Smooth muscle cell (in vitro differentiated cells): ENCODE measurements at regions not wholly inside any gene's neighbourhood (a gene's known extent, or its start where the extent isn't known, plus 50 kb on each side); places are given as distances from the start of the nearest gene placed in this dataset.

ENCODE experiments used
- DNase-seq: peaks from one replicate; lab custom pipeline; 2025; ENCODE audit not compliant: unreplicated experiment; lab: John Stamatoyannopoulos, UW
- H2AFZ ChIP-seq: fragments of 200-600 bp; sonication (generic); 2 replicates; pipeline ENCODE4 v1.6.0; 2016; ENCODE audit warnings: antibody characterized with exemption, low read depth, mild to moderate bottlenecking
- H3F3A ChIP-seq: fragments of 200-600 bp; sonication (generic); 2 replicates; pipeline ENCODE4 v1.6.0; 2017; ENCODE audit warnings: antibody characterized with exemption, low read depth
- H3K27ac ChIP-seq: fragments of 200-600 bp; sonication (generic); 2 replicates; pipeline ENCODE4 v1.5.1; 2016; ENCODE audit warnings: low read depth, mild to moderate bottlenecking
- H3K27me3 ChIP-seq: fragments of 200-600 bp; sonication (generic); 2 replicates; pipeline ENCODE4 v1.6.1; 2016; ENCODE audit warnings: low read depth, mild to moderate bottlenecking
- H3K36me3 ChIP-seq: fragments of 200-600 bp; sonication (generic); 2 replicates; pipeline ENCODE4 v1.5.1; 2016; ENCODE audit warnings: low read depth
- H3K4me1 ChIP-seq: fragments of 200-600 bp; sonication (generic); 2 replicates; pipeline ENCODE4 v1.5.1; 2016; ENCODE audit warnings: low read depth
- H3K4me2 ChIP-seq: fragments of 200-600 bp; sonication (generic); 2 replicates; pipeline ENCODE4 v1.6.0; 2016; ENCODE audit warnings: mild to moderate bottlenecking
- H3K4me3 ChIP-seq: fragments of 200-600 bp; sonication (generic); 2 replicates; pipeline ENCODE4 v1.5.1; 2016; ENCODE audit warnings: mild to moderate bottlenecking
- H3K79me2 ChIP-seq: fragments of 200-600 bp; sonication (generic); 2 replicates; pipeline ENCODE4 v1.6.0; 2016; ENCODE audit warnings: low read depth, mild to moderate bottlenecking
- H3K9ac ChIP-seq: fragments of 200-600 bp; sonication (generic); 2 replicates; pipeline ENCODE4 v1.6.0; 2016; ENCODE audit warnings: low read depth
- H3K9me3 ChIP-seq: fragments of 200-600 bp; sonication (generic); replicated peaks from 2 replicates; pipeline ENCODE4 v1.5.1; 2016; ENCODE audit warnings: low read depth
- H4K20me1 ChIP-seq: fragments of 200-600 bp; sonication (generic); 2 replicates; pipeline ENCODE4 v1.6.0; 2016; ENCODE audit warnings: low read depth
- CTCF ChIP-seq: fragments of 200-600 bp; sonication (generic); IDR thresholded peaks from 2 replicates; pipeline ENCODE4 v1.5.1; 2017; ENCODE audit warnings: borderline replicate concordance, mild to moderate bottlenecking, antibody characterized with exemption; ENCODE audit not compliant: insufficient read depth, poor library complexity, severe bottlenecking
- WGBS: methylation state at CpG from one replicate; pipeline ENCODE4 v1.1.7; 2016; ENCODE audit warnings: low lambda C conversion rate; 5-methylcytosine and 5-hydroxymethylcytosine counted together

GRCh38 chr7:94173436-94173835 lies 169.3 kb upstream of the BET1 start:
- Histone ChIP-seq H3F3A (peaks cover 4% of the 10 kb centered on the region), H2AFZ (no peak overlapping the region), H3K4me2 (no peak overlapping the region), H3K4me1 (no peaks in the 10 kb centered on the region), H3K9me3 (no peaks in the 10 kb centered on the region), H3K27me3 (no peaks in the 10 kb centered on the region), H3K9ac (no peak overlapping the region), H3K36me3 (no peaks in the 10 kb centered on the region), H4K20me1 (no peaks in the 10 kb centered on the region), H3K4me3 (no peak overlapping the region), H3K27ac (no peak overlapping the region), H3K79me2 (no peaks in the 10 kb centered on the region)
- no peak for TF ChIP-seq CTCF
- no peak for DNase-seq
- WGBS, result 88% methylated on average over 2 of the region's 2 CpGs

- H3F3A ChIP-seq, result peaks cover 4% of the 10 kb centered on the region
- H4K20me1 ChIP-seq, result no peaks in the 10 kb centered on the region
- H3K27me3 ChIP-seq, result no peaks in the 10 kb centered on the region
- 86% methylated on average over 5 of the region's 5 CpGs for WGBS
- H2AFZ ChIP-seq, result no peak overlapping the region
- no peaks in the 10 kb centered on the region for H3K36me3 ChIP-seq
- no peaks in the 10 kb centered on the region for H3K79me2 ChIP-seq
- no peak overlapping the region for H3K4me2 ChIP-seq
- no peak overlapping the region for H3K9ac ChIP-seq
- no peak for TF ChIP-seq CTCF
- no peak for DNase-seq
- H3K27ac ChIP-seq, result no peak overlapping the region
- H3K4me3 ChIP-seq, result no peak overlapping the region
- H3K9me3 ChIP-seq, result no peaks in the 10 kb centered on the region
- H3K4me1 ChIP-seq, result no peaks in the 10 kb centered on the region
These were observed 170.2 kb upstream of the BET1 start for GRCh38 chr7:94174375-94174774.

GRCh38 chr7:94174956-94175355 lies 170.8 kb upstream of the BET1 start:
- Histone ChIP-seq H3K4me1 (no peaks in the 10 kb centered on the region), H3K27ac (no peak overlapping the region), H3K9me3 (no peaks in the 10 kb centered on the region), H3K9ac (no peak overlapping the region), H3K36me3 (no peaks in the 10 kb centered on the region), H4K20me1 (no peaks in the 10 kb centered on the region), H3K27me3 (no peaks in the 10 kb centered on the region), H2AFZ (no peak overlapping the region), H3K4me3 (no peak overlapping the region), H3K4me2 (no peak overlapping the region), H3F3A (peaks cover 4% of the 10 kb centered on the region), H3K79me2 (no peaks in the 10 kb centered on the region)
- no peak for TF ChIP-seq CTCF
- DNase-seq, result no peak
- 90% methylated on average over 2 of the region's 2 CpGs for WGBS

GRCh38 chr7:94176694-94177200 lies 172.6 kb upstream of the BET1 start:
- H3K27me3 ChIP-seq, result no peaks in the 10 kb centered on the region
- no peak for TF ChIP-seq CTCF
- H3K27ac ChIP-seq, result no peak overlapping the region
- 63% methylated on average over 4 of the region's 4 CpGs for WGBS
- H3K36me3 ChIP-seq, result no peaks in the 10 kb centered on the region
- peaks cover 7% of the 10 kb centered on the region for H3F3A ChIP-seq
- H3K4me1 ChIP-seq, result no peaks in the 10 kb centered on the region
- DNase-seq, result no peak
- H3K4me3 ChIP-seq, result no peak overlapping the region
- peak overlapping the region; percentile 21 for H2AFZ ChIP-seq
- no peak overlapping the region for H3K4me2 ChIP-seq
- H4K20me1 ChIP-seq, result no peaks in the 10 kb centered on the region
- H3K9me3 ChIP-seq, result no peaks in the 10 kb centered on the region
- H3K79me2 ChIP-seq, result no peaks in the 10 kb centered on the region
- H3K9ac ChIP-seq, result no peak overlapping the region
